NT2/D1 (cell line): ENCODE measurements at regions not wholly inside any gene's neighbourhood (a gene's known extent, or its start where the extent isn't known, plus 50 kb on each side); places are given as distances from the start of the nearest gene placed in this dataset.

Source experiments
- SUZ12 ChIP-seq: IDR thresholded peaks from 2 replicates; pipeline ENCODE4 v1.6.1; 2011; ENCODE audit not compliant: insufficient read length, insufficient read depth; ENCODE audit errors: extremely low read depth
- YY1 ChIP-seq: IDR thresholded peaks from 2 replicates; pipeline ENCODE4 v1.6.1; 2011; ENCODE audit not compliant: insufficient read length, insufficient read depth

DNA sequence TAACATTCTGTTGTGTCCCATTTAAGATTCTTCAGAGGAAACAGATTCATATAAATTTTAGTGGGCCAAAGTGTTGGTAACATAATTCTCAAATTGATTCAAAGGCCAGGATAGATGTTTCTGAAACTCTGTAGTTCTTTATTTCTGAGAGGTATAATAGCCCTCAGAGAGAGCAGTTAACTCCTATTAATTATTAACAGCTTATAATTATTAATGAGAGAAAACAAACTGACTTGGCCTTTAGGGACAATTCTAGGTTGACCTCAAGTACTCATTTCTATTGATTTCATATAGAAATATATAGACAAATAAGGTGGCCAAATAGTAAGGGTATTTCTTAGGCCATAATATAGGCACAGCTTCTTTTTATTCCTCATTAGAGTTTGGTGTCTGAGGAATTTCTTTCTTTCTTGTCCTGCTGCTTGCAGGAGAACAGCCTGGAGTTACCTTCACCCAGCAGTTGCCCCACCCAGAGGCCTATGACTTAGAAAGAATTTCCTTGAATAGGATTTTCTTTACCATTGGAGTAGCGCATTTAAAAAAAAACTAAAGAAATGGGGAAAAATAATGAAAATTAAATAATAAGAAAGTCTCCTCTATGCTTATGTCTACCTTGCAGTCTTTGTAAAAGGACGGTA, 1430.1 kb upstream of the SPRY2 start:
- TF ChIP-seq YY1: no peak
- no peak for TF ChIP-seq SUZ12
